MV-4-11 (cell line): ENCODE measurements at regions not wholly inside any gene's neighbourhood (a gene's known extent, or its start where the extent isn't known, plus 50 kb on each side); places are given as distances from the start of the nearest gene placed in this dataset.
"Not testable (repeated sequence)": the region's sequence is repeated elsewhere in the genome, so short reads cannot be mapped to it uniquely, and the experiment has no call there.

ENCODE experiments used
- DNase-seq: peaks from one replicate; lab custom pipeline; 2025; lab: John Stamatoyannopoulos, UW

DNA sequence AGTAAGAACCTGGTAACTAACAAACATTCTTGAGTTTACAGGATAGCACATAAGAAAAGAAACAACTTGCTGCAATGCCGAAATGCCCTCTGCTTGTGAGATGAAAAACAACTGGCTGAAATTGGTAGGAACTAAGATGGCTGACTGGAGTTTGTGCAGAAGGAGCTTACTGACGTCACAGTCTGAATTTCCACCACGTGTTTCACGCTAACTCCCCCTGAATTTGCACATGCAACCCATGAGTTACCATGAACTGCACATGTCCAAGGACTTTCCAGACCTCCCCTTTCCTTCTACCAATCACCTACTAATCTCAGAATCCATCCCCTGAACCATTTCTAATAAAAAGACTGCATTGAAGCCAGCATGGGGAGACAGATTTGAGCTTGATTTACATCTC lies 86.3 kb upstream of the KCND2 start:
- no peak for DNase-seq

DNA sequence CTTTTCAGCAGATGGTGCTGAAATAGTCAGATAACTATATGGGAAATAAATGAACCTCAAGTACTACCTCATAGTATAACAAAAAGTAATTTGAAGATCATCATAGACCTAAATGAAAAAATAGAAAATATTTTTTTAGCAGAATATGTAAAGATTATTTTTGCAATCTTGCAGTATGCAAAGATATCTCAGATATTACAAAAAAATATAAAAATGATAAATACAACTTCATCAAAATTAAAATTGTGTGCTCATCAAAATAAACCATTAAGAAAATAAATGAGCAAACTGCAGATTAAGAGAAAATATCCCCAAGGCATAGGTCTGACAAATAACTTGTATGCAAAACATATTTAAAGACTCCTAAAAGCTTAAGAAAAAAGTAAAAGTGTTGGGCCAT lies 83.4 kb upstream of the KCND2 start:
- no peak for DNase-seq

DNA sequence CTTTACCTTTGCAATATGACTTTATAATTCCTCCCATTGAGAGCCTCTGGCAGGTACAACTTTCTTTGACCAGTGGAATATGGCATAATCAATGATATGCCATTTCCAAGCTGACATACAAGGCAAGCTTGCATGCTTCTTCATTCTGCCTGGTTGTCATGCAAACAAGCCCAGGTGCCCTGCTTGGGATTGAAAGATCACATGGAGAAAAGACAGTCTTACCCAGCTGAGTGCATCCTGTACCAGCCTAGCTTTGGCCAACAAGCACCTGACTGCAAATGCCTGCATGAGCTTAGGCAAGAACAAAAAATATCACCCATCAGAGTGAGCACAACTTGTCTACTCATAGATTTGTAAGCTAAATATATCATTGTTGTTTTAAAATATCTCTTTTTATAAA lies 82.9 kb upstream of the KCND2 start:
- no peak for DNase-seq

DNA sequence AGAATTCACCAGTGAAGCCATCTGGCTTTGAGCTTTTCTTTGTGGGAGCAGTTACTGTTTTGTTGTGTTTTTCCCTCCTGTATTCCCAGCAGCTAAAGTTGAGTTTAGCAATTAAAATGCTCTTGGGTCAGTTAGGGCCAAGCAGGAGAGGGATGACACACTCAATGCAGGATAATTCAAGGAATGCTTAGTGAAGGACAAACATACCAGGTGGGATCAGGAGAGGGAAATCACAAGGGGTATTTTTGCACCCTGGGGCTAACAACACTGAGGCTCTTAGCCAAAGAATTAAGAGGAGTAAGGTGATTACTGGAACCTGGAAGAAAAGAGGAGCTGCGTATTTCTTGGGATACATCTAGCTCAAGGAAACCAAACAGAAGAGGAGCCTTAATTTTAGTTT lies 82.4 kb upstream of the KCND2 start:
- DNase-seq: no peak

DNA sequence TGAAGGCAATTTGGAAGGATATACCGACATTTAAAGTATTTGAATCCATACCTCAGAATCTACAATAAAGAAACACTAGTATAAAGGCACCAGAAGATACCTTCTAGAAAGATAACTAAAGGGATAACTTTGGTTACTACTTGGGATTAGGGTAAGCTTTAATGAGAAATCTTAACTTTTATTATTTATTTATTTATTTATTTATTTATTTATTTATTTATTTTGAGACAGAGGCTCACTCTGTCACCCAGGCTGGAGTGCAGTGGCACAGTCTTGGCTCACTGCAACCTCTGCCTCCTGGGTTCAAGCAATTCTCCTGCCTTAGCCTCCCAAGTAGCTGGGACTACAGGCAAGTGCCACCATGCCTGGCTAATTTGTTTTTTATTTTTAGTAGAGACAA lies 81.6 kb upstream of the KCND2 start:
- not testable (repeated sequence) for DNase-seq

DNA sequence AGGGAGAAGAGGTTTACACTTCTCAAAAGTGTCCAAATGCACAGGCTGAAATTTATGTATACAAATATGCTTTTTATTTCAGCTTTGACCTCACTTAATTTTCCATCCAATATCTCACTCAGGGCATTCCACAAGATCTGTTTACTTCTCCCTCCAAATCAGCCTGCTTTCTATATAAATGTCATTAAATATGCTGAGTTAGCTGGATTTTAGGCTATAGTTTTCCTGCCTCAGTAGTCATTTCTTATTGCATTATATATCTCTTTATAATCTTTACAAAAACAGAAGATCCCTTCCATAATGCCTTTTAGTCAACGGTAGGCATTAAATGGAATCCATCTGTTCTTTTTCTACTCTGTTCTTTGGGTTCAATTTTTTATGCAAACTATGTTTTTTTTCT lies 71.7 kb upstream of the KCND2 start:
- no peak for DNase-seq

DNA sequence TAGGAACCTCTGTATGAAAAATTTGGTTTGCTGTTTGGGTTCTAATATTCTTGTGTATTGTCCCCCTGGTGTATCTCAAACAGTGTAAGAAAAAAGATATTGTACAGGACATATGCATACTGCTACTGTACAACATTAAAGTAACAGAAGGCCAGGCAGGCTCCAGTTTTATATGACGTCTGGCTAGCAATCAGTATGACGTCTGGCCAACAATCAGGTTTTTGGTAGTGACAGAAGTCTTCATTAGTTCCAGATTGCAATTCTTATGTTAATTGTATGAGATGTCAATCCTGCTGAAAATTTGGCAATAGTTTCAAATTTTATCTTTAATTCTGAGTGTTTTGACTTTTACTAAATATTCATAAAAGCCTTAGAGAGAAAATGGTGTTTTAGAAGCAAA lies 67.9 kb upstream of the KCND2 start:
- no peak for DNase-seq

DNA sequence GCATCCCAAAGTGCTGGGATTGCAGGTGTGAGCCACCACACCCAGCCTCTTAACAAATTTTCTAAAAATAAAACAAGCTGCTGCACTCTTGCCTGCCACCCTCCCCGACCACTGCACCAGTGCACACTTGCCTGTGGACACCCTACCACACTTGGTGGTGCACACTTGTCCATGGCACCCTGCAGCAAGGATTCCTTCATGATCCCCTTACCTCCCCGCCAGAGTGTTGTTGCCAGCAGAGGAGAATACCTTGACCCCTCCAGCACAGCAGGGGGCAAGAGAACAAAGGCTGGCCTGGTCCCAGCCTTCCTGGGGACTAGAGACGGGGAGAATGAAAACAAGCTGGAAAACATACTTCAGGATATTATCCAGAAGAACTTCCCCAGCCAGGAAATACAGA lies 65.9 kb upstream of the KCND2 start:
- DNase-seq: no peak

DNA sequence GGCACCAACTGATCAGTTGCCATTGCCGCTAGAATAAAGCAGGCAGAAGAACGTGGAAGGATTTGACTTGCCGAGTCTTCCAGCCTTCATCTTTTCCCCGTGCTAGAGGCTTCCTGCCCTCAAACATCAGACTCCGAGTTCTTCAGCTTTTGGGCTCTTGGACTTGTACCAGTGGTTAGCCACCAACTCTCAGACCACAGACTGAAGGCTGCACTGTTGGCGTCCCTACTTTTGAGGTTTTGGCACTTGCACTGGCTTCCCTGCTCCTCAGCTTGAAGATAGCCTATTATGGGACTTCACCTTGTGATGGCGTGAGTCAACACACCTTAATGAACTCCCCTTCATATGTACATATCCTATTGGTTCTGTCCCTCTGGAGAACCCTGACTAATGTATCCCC lies 57.3 kb upstream of the KCND2 start:
- DNase-seq: no peak

DNA sequence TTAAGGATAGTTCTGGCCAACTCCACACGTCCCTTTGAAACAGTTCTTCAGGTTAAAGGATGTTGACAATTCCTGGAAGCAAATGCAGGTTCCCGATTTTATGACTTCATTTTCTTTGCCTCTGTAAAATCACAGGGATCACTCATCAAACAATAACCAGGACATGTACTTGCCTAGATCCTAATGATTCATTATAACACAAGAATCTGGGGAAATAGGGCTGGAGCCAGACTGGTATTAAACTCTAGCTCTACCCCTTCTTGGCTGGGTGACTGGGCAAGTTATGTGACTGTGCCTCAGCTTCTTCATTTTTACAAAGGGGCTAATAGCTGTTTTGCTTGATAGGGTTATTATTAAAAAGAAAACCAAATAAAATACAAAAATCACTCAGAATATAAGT lies 56.0 kb upstream of the KCND2 start:
- no peak for DNase-seq

DNA sequence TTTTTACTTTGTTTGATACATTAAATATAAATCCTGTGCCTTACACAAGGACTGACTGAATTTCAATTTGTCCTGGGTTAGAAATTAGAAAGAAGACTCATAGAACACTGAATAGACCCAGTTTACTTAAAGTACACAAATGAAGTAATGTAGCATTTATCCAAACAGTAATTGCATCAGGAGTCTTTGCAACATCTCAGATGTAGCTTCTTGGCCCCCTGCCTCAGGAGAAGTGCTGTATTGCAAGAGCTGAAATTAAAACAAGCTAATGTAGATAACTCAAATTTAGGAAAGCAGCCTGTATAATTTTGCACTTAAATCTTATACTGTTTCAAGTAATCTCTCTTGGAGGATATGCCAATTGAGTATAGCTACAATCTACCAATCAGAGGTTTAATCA lies 54.3 kb upstream of the KCND2 start:
- DNase-seq: no peak

DNA sequence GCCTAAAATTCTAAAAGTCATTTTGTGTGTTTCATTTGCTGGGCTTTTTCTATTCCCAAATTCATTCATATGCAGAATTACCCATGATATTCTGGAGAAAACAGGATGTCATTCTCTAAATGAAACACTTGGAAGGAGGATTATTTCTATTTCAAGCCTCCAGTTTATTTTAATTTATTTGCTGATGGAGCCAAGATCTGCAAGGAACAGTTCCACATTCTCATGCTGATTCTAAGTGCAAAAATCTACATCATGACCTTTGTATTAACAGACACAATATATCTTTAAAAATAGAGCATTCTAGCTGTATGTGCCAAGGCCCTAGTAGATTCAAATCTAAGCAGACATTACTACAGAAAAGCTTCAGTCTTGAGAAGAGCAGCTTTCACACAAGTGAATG lies 51.3 kb upstream of the KCND2 start:
- no peak for DNase-seq
